ENCODE measurements at regions not wholly inside any gene's neighbourhood (a gene's known extent, or its start where the extent isn't known, plus 50 kb on each side); places are given as distances from the start of the nearest gene placed in this dataset.

GRCh38 chr18:53644799-53645471 is 579.5 kb downstream of the MBD2 start:
- no peak for DNase-seq (ENCODE audit: low read depth)

DNA sequence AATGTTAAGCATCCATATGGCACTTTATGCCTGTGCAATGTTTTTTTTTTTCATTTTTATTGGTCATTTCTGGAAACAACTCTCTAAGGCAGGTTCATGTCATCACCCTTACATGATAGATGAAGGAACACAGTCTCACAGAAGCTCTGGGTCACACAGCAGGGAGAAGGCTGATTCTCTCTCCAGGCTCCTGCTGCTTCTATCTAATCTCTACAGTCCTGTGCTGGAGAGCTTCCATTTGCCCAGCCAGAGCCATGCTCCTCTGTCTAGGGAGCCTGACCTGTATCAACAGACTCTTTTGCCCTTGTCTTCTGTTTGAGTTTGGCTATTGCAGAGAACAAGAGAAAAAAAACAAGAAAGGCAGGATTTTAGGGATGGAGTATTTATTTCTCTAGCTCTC is 584.8 kb downstream of the MBD2 start:
- DNase-seq (ENCODE audit: low read depth), result no peak

- no peak for DNase-seq (ENCODE audit: low read depth)
Measured at GRCh38 chr18:53629337-53629736, 595.1 kb downstream of the MBD2 start.

- DNase-seq (ENCODE audit: low read depth), result no peak
Measured at GRCh38 chr18:53625997-53626599, 598.4 kb downstream of the MBD2 start.

GRCh38 chr18:53610957-53611356 is 613.5 kb downstream of the MBD2 start:
- no peak for DNase-seq (ENCODE audit: low read depth)

- DNase-seq (ENCODE audit: low read depth), result no peak
Measured at GRCh38 chr18:53606792-53607191, 617.7 kb downstream of the MBD2 start.

DNA sequence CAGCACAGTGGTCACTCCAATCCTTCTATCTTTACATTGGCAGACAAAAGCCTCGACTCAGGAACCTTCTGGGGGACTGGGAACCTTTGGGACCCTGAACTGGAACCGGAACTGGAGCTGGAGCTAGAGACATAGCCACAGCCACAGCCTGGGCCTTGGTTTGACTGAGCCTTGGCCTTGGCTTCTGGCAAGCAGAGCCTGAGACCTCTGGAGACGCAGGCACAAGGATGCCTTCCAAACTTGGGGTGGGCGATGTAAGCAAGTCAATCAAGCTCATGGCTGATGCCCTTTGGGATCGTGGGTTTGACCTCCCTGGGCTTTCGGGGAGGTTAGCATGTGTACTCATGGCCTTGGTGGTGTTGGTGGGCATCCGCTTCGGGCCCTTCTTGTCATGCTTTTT is 619.3 kb downstream of the MBD2 start:
- DNase-seq (ENCODE audit: low read depth), result no peak

DNA sequence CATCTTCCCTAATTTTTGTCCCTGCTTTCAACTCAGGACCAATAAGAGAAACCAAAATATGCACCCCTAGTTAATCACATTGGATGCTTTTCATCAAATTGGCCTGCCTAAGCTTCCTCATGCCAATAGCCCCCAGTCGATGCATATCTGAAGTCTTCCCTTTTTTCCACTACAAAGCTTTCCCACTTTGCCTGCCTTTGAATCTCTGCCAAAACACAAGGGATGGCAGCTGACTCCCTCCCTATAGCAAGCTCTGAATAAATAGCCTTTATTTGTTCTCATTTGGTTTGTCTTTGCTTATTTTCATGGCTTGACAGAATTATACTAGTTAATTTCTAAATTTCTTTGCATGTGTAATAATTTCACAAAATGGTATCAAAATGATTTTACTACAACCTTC is 621.2 kb downstream of the MBD2 start:
- no peak for DNase-seq (ENCODE audit: low read depth)

GRCh38 chr18:53601344-53601743 is 623.1 kb downstream of the MBD2 start:
- no peak for DNase-seq (ENCODE audit: low read depth)

DNA sequence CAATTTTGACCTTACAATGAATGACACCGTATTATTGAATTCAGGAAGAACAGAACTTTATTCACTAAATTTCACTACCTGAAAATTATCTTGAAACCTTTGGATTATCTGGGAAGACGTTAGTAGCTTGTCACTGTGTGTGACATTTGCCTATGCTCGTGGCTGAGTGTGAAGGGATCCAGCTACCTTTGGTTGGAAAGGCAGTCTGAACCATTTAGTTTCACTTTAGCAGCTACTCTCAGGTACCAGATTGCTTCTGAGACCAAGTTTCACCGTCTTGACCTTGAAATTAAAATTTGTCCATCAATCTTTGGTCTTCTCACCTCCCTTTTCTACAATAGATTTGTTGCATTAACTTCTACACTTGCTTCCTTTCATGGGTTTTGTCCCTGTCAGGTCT is 637.5 kb downstream of the MBD2 start:
- no peak for DNase-seq (ENCODE audit: low read depth)

All from GM04503 (cell line).